GM18870 (cell line): ENCODE measurements at regions not wholly inside any gene's neighbourhood (a gene's known extent, or its start where the extent isn't known, plus 50 kb on each side); places are given as distances from the start of the nearest gene placed in this dataset.

Experiments used
- ATAC-seq: cut with Tn5 transposase; IDR thresholded peaks from one replicate; pipeline ENCODE4 v1.9.1; 2021; ENCODE audit warnings: moderate library complexity; ENCODE audit not compliant: unreplicated experiment

- no peak for ATAC-seq
Measured at GRCh38 chr1:81409262-81409661, 391.5 kb upstream of the ADGRL2 start.

DNA sequence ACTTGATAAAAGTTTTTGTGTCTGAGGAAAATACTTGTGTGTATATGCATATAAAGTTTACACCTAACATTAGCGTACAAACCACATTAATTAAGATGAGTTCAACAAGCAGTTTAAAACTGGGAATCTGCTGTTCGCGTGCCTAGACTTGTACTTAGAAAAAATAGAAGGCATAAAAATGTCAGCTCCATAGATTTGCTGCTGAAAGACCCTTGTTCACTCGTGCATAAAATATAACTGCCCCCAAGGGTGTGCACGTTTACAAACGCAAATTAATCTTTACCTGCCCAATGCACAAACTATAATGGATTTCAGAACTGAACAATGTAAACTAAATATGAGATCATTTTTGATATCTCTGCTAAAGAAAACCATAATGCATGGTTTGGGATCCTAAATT lies 392.3 kb upstream of the ADGRL2 start:
- no peak for ATAC-seq

- ATAC-seq = no peak
Measured at GRCh38 chr1:81407000-81407821, 393.5 kb upstream of the ADGRL2 start.

GRCh38 chr1:81406292-81406999 lies 394.3 kb upstream of the ADGRL2 start:
- ATAC-seq = no peak

DNA sequence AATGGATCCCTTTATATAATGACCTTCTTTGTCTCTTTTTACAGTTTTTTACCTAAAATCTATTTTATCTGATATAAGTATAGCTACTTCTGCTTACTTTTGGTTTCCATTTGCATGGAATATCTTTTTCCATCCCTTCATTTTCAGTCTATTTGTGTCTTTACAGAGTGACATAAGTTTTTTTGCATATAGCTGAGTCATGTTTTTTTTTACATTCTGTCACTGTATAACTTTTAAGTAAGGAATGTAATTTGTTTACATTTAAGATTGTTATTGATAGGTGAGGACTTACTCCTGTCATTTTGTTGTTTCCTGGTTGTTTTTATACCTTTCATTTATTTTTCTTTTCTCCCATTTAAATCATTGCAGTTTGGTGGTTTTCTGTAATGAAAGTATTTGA lies 402.7 kb upstream of the ADGRL2 start:
- ATAC-seq = no peak

DNA sequence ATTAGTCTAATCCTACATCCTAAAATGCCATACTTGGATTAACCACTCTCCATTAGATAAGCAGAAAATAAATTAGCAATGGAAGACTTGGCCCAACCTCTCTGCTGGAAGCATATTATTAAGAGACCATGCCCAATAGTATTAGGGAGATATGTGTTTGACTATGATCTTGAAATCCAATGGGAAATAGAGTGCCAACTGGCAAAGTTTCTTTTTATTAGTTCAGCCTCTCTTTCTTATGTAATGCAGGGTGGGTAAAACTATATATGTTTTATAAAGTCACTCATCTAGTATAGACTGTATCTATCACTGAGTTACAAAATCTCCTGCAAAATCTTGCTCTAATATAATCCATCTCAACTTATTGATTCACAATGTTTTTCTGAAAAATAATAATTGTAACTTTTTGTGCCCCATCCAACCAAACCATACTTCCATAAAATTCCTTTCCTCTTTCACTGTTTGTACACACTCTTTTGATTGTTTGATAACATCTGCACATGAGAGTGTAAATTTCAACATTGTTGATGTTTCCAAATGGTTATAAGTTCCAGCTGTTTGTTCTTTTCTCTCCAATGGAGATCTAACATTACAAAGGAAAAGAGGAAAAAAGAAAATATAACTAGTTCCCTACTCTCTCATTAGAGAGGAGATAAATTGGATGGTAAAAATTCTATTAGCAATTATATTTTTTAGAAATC lies 408.1 kb upstream of the ADGRL2 start:
- no peak for ATAC-seq

DNA sequence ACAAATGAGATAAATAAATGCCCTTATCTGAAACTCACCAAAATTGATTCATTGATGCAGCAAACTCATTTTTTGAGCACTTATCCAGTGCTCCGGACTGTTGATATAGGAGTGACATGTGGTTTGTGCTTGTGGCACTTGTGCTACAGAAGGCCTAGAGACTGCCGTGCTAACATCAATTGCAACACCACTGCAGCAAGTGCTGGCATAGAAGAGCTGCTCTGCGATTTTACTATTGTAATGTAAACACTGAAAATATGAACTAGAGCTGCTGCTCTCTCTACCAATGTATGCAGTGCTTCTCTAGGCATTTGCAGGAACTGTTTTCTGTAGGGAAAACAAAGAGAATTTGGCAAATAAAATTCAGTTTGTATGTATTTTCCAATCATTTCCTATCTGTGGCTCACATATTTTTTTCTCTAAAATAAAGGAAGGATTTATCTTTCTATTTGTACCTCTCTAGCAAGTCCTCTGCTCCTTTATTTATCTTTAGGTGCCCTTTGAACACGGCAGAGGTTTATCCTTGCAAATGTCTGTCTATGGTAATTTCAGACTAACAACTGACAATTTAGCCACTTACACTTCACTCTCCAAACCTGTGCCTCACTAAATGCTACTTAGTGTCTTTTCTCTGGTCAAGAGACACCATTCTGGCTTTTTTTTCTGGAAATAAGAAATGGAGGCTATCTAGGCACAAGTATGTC lies 409.5 kb upstream of the ADGRL2 start:
- no peak for ATAC-seq

DNA sequence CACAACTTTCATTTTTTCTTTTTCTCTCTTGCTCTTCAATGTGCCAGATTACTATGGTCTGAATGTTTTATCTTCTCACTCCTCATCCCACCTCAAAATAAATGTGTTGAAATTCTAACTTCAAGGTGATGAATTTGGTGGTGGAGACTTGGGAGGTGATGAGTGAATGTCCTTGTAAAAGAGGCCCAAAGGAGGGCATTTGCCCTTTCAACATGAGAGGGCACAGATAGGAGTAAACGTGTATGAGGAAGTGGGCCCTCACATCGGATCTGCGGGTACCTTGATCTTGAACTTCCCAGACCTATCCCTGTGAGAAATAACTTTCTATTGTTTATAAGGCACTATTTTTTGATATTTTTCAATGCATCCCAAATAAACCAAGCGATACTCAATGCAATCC lies 412.3 kb upstream of the ADGRL2 start:
- no peak for ATAC-seq

DNA sequence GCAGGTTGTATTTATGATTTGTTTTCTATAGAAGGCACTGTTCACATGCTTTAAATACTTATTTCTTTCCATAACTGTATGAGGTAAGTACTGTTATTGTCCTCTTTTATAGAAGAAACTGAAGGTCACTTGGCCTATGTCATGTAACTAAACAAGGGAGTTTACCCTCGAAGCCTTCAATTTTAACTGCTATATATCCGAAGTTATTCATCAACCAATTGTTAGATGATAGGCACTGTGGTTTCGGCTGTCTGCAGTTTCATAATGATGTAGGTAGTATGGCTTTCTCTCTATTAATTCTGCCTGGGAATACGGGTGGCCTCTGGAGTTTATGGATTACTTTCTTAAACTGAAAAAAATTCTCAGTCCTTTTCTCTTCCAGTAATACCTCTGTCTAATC lies 413.3 kb upstream of the ADGRL2 start:
- ATAC-seq = no peak

- ATAC-seq = no peak
Measured at GRCh38 chr1:81382561-81382960, 418.2 kb upstream of the ADGRL2 start.

DNA sequence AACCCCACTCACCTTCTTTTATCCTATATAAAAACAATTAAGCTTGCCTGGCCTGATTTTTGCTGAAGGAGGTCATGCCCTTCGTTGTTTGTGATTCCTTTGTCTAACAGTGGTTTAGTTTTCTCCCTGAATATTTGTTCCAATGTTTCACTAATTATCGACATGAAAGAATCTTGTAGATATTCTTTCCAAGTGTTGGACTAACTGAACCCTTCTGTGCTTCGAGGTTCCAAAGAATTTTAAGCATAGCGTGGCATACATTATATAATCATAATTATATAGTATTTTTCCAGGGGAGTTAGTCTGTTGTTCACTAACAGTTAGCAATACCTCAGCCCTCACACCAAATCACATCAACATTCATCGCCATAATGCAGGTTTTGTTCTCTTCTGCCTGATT lies 418.9 kb upstream of the ADGRL2 start:
- no peak for ATAC-seq

DNA sequence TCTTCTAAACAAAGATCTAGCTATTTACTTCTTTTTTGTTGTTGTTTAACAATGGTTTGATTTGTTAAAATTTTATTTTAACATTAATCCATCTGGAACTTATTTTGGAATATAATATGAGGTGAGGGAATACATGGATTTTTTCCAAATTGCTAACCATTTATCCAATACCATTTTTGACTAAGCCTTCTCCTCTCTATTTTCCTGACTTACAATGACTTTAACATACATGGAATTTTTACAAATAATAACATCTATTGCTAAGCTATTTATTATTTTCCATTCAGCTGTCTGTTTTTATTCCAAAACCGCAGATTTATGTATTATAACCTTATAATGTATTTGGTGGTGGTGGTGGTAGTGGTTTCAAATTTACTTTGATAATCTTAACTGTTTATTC lies 420.3 kb upstream of the ADGRL2 start:
- ATAC-seq = no peak

- no peak for ATAC-seq
Measured at GRCh38 chr1:81379430-81379829, 421.3 kb upstream of the ADGRL2 start.

- no peak for ATAC-seq
Measured at GRCh38 chr1:81377406-81377805, 423.3 kb upstream of the ADGRL2 start.

- ATAC-seq = no peak
Measured at GRCh38 chr1:81375884-81376548, 424.7 kb upstream of the ADGRL2 start.

- no peak for ATAC-seq
Measured at GRCh38 chr1:81374481-81374880, 426.3 kb upstream of the ADGRL2 start.

- no peak for ATAC-seq
Measured at GRCh38 chr1:81371864-81372263, 428.9 kb upstream of the ADGRL2 start.

- ATAC-seq = no peak
Measured at GRCh38 chr1:81369833-81370232, 430.9 kb upstream of the ADGRL2 start.

GRCh38 chr1:81366173-81366572 lies 434.6 kb upstream of the ADGRL2 start:
- no peak for ATAC-seq

- no peak for ATAC-seq
Measured at GRCh38 chr1:81364088-81364487, 436.6 kb upstream of the ADGRL2 start.

DNA sequence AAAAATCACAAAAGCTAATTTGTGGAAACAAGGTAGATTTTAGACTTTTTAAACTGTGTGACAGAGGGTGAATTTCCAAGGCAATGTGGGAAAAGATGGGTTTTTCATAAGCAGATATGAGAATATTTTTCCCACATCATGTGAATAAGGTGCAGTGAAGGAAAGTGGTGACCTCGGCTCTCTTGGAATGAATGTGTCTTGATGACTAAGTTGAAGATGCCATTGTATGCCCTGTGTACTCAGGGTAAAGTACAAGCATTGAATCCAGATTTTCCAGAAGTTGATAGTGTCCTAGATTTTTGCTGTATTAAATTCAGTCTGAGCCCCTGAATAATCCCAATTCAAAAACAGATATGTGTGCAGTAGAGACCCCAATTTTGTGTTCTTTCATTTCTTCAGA lies 442.6 kb upstream of the ADGRL2 start:
- no peak for ATAC-seq
